Naive B cell (primary cell): ENCODE measurements at regions not wholly inside any gene's neighbourhood (a gene's known extent, or its start where the extent isn't known, plus 50 kb on each side); places are given as distances from the start of the nearest gene placed in this dataset.
"Not testable (repeated sequence)": the region's sequence is repeated elsewhere in the genome, so short reads cannot be mapped to it uniquely, and the experiment has no call there.

Source experiments
- ATAC-seq, 2 donors: fragments of 150-1000 bp; cut with Tn5 transposase; 2 replicates each; pipeline ENCODE4 v1.10.0; 2021; ENCODE audit warnings: low read depth in 2 of 2, mild to moderate bottlenecking in 2 of 2, moderate library complexity in 2 of 2
- DNase-seq: peaks from one replicate; pipeline ENCODE4 v3.0.0; 2022
- H3K27ac Mint-ChIP-seq, 6 donors: one replicate each; pipeline ENCODE4 v1.8.0; 2020 to 2022; ENCODE audit warnings: mild to moderate bottlenecking in 6 of 6, mixed read lengths in 6 of 6, moderate library complexity in 5 of 6, inconsistent platforms in 2 of 6
- H3K27me3 Mint-ChIP-seq, 3 donors: one replicate each; pipeline ENCODE4 v1.8.0; 2021 to 2022; ENCODE audit warnings: mixed read lengths in 3 of 3, mild to moderate bottlenecking in 1 of 3
- H3K36me3 Mint-ChIP-seq, 2 donors: one replicate each; pipeline ENCODE4 v1.8.0; 2020 to 2022; ENCODE audit warnings: mixed read lengths in 2 of 2, inconsistent platforms in 1 of 2, mild to moderate bottlenecking in 1 of 2
- H3K4me1 Mint-ChIP-seq, 3 donors: one replicate each; pipeline ENCODE4 v1.8.0; 2020 to 2022; ENCODE audit warnings: mixed read lengths in 3 of 3, inconsistent platforms in 1 of 3, mild to moderate bottlenecking in 1 of 3, moderate library complexity in 1 of 3
- H3K4me3 Mint-ChIP-seq, 8 donors: one replicate each; pipeline ENCODE4 v1.8.0; 2020 to 2022; ENCODE audit warnings: mild to moderate bottlenecking in 8 of 8, mixed read lengths in 8 of 8, moderate library complexity in 8 of 8, inconsistent platforms in 2 of 8
- H3K9me3 Mint-ChIP-seq, 7 donors: one replicate each; pipeline ENCODE4 v1.8.0; 2020 to 2022; ENCODE audit warnings: mixed read lengths in 7 of 7, mild to moderate bottlenecking in 5 of 7, inconsistent platforms in 2 of 7, moderate library complexity in 1 of 7

DNA sequence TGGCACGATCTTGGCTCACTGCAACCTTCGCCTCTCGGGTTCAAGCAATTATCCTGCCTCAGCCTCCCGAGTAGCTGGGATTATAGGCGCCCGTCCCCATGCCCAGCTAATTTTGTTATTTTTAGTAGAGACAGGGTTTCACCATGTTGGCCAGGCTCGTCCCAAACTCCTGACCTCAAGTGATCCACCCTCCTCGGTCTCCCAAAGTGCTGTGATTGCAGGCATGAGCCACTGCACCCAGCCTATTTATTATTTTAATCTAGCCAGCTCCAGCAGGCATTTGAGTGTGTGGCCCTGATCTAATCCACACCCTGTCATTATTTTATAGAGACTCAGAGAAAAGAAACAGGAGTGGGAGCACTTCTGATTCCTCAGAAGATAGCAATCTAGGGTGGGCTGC, 66.4 kb upstream of the ABHD2 start:
- ATAC-seq, H3K36me3 Mint-ChIP-seq, DNase-seq, H3K27ac Mint-ChIP-seq: not testable (repeated sequence)
- peak overlapping the region in 1 of 8 donors; percentile 64 for H3K4me3 Mint-ChIP-seq
- H3K27me3 Mint-ChIP-seq = peaks cover 17 to 34% (median 26%) of the 10 kb centered on the region in 3 donors
- H3K9me3 Mint-ChIP-seq = peaks cover 0 to 24% (median 8%) of the 10 kb centered on the region in 7 donors
- H3K4me1 Mint-ChIP-seq = peaks cover 5 to 13% (median 10%) of the 10 kb centered on the region in 3 donors

DNA sequence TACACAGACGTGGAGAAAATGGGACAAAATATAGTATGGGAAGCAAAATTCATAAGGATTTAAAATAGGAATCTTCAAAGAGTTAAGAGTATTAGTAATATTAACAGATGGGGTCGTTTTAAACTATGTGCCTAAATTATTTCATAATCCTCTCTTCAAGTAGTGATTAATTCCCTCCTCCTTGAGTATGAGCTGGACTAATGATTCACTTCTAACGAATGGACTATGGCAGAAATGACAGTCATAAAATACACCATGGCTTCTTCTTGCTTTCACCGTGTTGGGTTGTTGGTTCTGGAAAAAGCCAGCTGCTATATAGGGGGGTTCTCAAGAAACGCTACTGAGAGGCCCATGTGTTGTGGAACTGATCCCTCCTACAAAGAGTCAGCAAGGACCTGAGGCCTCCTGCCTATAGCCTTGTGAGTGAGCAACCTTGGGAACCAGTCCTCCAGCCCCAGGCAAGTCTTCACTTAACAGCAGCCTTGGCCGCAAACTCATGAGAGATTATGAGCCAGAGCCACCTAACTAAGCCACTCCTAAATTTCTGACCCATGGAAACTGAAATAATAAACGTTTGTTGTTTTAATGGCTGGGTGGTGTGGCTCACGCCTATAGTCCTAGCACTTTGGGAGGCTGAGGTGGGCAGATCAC, 64.8 kb upstream of the ABHD2 start:
- H3K36me3 Mint-ChIP-seq = no peaks in the 10 kb centered on the region
- peaks cover 0 to 7% (median 0%) of the 10 kb centered on the region in 3 donors for H3K4me1 Mint-ChIP-seq
- peaks cover 13 to 38% (median 20%) of the 10 kb centered on the region in 3 donors for H3K27me3 Mint-ChIP-seq
- no peak overlapping the region for H3K4me3 Mint-ChIP-seq
- ATAC-seq (no peak), DNase-seq (no peak)
- no peak overlapping the region for H3K27ac Mint-ChIP-seq
- H3K9me3 Mint-ChIP-seq = peaks cover 0 to 24% (median 8%) of the 10 kb centered on the region in 7 donors

DNA sequence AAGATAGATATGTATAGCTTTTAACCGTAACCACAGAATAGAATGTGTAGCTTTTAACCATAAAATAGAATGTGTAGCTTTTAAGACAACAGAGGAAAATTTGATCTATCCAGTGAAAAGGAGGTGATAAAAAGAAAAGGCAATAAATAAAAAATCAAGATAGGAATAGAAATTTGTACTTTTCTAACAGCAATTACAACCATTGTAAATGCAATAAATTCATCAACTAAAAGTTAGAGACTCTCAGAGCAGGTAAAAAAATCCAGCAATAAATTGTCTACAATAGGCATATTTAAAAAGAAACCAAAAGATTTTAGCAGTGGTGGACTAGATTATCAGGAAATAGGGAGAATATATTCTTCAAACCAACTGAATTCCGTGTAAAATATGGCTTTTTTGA, 63.8 kb upstream of the ABHD2 start:
- ATAC-seq = no peak
- H3K36me3 Mint-ChIP-seq = no peaks in the 10 kb centered on the region
- H3K27me3 Mint-ChIP-seq = peaks cover 8 to 34% (median 20%) of the 10 kb centered on the region in 3 donors
- no peak overlapping the region for H3K27ac Mint-ChIP-seq
- peaks cover 0 to 24% (median 8%) of the 10 kb centered on the region in 7 donors for H3K9me3 Mint-ChIP-seq
- H3K4me1 Mint-ChIP-seq = peaks cover 0 to 7% (median 0%) of the 10 kb centered on the region in 3 donors
- no peak overlapping the region for H3K4me3 Mint-ChIP-seq
- DNase-seq = no peak

DNA sequence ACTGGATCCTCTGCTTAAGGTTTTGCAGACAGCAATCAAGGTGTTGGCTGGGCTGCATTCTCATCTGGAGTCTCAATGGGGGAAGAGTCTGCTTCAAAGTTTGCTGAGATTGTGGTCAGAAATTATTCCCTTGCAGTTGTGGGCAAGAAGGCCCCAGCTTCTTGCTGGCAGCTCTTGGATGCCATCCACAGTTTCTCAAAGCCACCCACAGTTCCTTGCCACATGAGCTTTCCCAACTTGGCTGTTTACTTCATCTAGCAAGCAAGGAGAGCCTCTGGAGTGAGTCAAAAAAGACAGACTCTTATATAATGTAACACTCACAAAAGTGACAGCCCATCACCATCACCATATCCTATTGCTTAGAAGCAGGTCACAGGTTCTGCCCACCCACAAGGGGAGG, 62.1 kb upstream of the ABHD2 start:
- Mint-ChIP-seq H3K4me1 (peaks cover 0 to 7% (median 0%) of the 10 kb centered on the region in 3 donors), H3K9me3 (peaks cover 0 to 31% (median 9%) of the 10 kb centered on the region in 7 donors), H3K4me3 (no peak overlapping the region), H3K36me3 (no peaks in the 10 kb centered on the region), H3K27me3 (peaks cover 9 to 24% (median 9%) of the 10 kb centered on the region in 3 donors), H3K27ac (no peak overlapping the region)
- ATAC-seq = no peak
- no peak for DNase-seq

DNA sequence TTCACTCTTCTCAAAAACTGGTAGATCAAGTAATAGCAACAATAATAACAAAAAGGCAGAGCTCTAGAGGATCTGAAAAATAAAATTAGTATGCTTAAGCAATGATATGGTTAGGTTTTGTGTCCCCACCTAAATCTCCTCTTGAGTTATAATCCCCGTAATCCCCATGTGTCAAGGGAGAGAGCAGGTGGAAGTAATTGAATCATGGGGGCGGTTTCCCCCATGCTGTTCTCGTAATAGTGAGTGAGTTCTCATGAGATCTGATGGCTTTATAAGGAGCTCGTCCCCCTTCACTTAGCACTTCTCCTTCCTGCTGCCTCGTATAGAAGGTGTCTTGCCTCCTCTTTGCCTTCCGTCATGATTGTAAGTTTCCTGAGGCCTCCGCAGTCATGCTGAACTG, 60.2 kb upstream of the ABHD2 start:
- H3K27me3 Mint-ChIP-seq = peaks cover 9 to 24% (median 9%) of the 10 kb centered on the region in 3 donors
- no peak overlapping the region for H3K27ac Mint-ChIP-seq
- no peak overlapping the region for H3K4me3 Mint-ChIP-seq
- ATAC-seq = no peak
- no peaks in the 10 kb centered on the region for H3K4me1 Mint-ChIP-seq
- peaks cover 0 to 31% (median 9%) of the 10 kb centered on the region in 7 donors for H3K9me3 Mint-ChIP-seq
- DNase-seq = no peak
- no peaks in the 10 kb centered on the region for H3K36me3 Mint-ChIP-seq

DNA sequence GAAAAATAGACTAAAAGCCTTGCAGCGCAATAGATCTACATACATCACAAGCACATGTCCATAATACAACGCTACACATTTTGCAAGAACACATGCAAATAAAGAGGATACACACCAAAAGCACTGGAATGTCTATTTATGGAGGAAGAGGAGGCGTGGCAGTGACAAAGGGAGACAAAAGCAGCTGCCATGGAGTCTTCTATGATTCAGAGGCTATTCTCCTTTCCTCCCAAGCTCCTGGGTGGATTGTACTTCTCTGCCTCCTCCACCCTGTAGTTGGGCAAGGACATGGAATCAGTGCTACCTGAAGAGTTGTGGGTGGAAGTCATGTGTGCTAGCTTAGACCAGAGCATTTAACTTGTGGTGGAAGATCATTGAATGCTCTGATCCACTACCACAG, 57.9 kb upstream of the ABHD2 start:
- DNase-seq = no peak
- no peak for ATAC-seq
- Mint-ChIP-seq H3K27me3 (peaks cover 19 to 22% (median 21%) of the 10 kb centered on the region in 3 donors), H3K4me1 (no peaks in the 10 kb centered on the region), H3K4me3 (no peak overlapping the region), H3K9me3 (peaks cover 0 to 18% (median 7%) of the 10 kb centered on the region in 7 donors), H3K27ac (no peak overlapping the region), H3K36me3 (no peaks in the 10 kb centered on the region)

DNA sequence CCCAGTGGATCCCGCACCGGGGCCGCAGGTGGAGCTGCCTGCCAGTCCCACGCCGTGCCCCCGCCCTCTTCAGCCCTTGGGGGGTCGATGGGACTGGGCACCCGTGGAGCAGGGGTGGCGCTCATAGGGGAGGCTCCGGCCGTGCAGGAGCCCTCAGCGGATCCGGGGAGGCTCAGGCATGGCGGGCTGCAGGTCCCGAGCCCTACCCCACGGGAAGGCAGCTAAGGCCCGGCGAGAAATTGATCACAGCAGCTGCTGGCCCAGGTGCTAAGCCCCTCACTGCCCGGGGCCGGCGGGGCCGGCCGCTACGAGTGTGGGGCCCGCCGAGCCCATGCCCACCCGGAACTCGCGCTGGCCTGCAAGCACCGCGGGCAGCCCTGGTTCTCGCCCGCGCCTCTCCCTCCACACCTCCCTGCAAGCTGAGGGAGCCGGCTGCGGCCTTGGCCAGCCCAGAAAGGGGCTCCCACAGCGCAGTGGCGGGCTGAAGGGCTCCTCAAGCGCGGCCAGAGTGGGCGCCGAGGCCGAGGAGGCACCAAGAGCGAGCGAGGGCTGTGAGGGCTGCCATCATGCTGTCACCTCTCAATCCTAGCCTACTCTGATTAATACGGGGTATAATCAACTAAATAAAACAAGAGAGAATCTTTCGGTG, 56.5 kb upstream of the ABHD2 start:
- H3K27me3 Mint-ChIP-seq = peaks cover 15 to 24% (median 23%) of the 10 kb centered on the region in 3 donors
- not testable (repeated sequence) for H3K36me3 Mint-ChIP-seq, DNase-seq, H3K9me3 Mint-ChIP-seq, H3K4me1 Mint-ChIP-seq, ATAC-seq, H3K4me3 Mint-ChIP-seq, H3K27ac Mint-ChIP-seq

DNA sequence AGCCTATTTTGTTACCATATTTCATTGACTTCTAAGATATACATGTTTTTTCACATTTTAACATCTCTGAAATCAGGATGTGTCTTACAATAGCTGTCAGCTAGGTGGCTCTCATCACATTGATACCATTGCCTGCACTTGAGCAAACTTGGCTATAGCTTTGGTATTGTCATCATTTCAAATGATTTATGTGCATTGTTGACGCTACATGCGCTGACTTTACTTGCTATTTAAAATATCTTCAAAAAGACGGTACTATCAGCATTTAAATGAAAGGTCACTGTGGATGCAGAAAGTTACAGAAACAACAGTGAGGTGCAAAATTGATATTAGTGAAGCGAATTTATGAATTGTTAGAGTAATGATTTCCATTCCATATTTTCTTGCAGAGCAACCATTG, 54.0 kb upstream of the ABHD2 start:
- Mint-ChIP-seq H3K36me3 (no peaks in the 10 kb centered on the region), H3K27ac (no peak overlapping the region), H3K27me3 (peaks cover 15 to 30% (median 24%) of the 10 kb centered on the region in 3 donors), H3K4me3 (no peak overlapping the region), H3K4me1 (no peaks in the 10 kb centered on the region), H3K9me3 (peaks cover 0 to 7% (median 2%) of the 10 kb centered on the region in 7 donors)
- ATAC-seq (no peak), DNase-seq (no peak)

DNA sequence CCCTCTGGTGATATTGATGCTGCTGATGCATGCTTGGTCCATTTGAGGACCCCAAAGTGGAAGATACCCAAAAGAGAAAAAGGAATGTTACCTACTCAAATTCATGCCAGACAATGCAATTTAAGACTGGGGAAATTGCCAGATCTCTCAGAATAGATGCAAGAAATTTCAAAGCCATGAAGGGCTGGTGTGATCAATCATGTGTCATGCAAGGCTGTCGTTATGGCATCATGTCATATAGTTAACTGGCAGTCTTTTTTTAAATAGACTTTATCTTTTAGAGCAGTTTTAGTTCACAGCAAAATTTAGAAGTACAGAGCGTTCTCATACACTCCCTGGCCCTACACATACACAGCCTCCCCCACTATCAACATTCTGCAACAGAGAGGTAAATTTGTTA, 53.1 kb upstream of the ABHD2 start:
- Mint-ChIP-seq H3K4me1 (no peaks in the 10 kb centered on the region), H3K27me3 (peaks cover 18 to 34% (median 24%) of the 10 kb centered on the region in 3 donors), H3K4me3 (no peak overlapping the region), H3K27ac (no peak overlapping the region), H3K9me3 (peaks cover 0 to 7% (median 2%) of the 10 kb centered on the region in 7 donors), H3K36me3 (no peaks in the 10 kb centered on the region)
- no peak for DNase-seq
- ATAC-seq = no peak

DNA sequence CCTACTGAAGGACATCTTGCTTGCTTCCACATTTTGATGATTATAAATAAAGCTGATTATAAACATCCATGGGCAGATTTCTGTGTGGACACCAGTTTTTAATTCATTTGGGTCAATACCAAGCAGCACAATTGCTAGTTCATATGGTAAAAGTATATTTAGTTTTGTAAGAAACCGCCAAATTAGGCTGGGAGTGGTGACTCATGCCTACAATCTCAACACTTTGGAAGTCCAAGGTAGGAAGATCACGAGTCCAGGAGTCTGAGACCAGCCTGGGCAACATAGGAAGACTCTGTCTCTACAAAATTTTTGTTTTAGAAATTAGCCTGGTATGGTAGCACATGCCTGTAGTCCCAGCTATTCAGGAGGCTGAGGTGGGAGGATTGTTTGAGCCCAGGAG, 52.6 kb upstream of the ABHD2 start:
- Mint-ChIP-seq H3K27me3 (peaks cover 22 to 39% (median 23%) of the 10 kb centered on the region in 3 donors), H3K27ac (no peak overlapping the region), H3K4me1 (no peaks in the 10 kb centered on the region), H3K4me3 (no peak overlapping the region), H3K36me3 (no peaks in the 10 kb centered on the region), H3K9me3 (peaks cover 0 to 5% (median 2%) of the 10 kb centered on the region in 7 donors)
- no peak for ATAC-seq
- DNase-seq = no peak

DNA sequence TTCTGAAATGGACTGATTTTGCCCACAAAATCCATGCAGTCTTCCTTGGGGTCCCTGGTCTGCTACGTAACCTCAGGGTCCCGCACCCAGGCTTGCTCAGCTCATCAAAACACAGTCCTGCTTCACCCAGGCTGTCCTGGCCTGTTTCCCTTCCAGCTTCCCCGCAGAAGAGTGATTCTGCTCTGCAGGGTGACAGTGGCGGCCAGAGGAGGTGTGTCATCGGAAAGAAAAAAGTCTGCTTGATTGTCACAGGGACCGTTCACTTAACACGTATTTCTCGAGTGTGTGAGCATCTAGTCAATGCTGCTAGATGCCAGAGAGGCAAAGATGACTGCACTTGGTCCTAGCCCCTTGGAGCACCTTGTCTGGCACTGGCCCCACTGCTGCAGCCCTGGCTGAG, 50.1 kb upstream of the ABHD2 start:
- Mint-ChIP-seq H3K9me3 (peaks cover 0 to 2% (median 0%) of the 10 kb centered on the region in 7 donors), H3K27me3 (peaks cover 26 to 46% (median 29%) of the 10 kb centered on the region in 3 donors), H3K4me3 (no peak overlapping the region), H3K36me3 (no peaks in the 10 kb centered on the region), H3K27ac (no peak overlapping the region), H3K4me1 (no peaks in the 10 kb centered on the region)
- no peak for ATAC-seq
- no peak for DNase-seq
